Left ventricle myocardium inferior (tissue), 1 donor: ENCODE measurements at regions not wholly inside any gene's neighbourhood (a gene's known extent, or its start where the extent isn't known, plus 50 kb on each side); places are given as distances from the start of the nearest gene placed in this dataset.

Experiments used
- DNase-seq: peaks from one replicate; pipeline ENCODE4 v3.0.0-alpha.2; 2020
- H3K27ac ChIP-seq: fragments of 200-600 bp; replicated peaks from 2 replicates; pipeline ENCODE4 v1.8.0; 2021
- H3K27me3 ChIP-seq: fragments of 200-600 bp; 2 replicates; pipeline ENCODE4 v1.8.0; 2021; ENCODE audit warnings: low read depth
- H3K36me3 ChIP-seq: fragments of 200-600 bp; 2 replicates; pipeline ENCODE4 v1.8.0; 2021
- H3K4me1 ChIP-seq: fragments of 200-600 bp; 2 replicates; pipeline ENCODE4 v1.8.0; 2021
- H3K4me3 ChIP-seq: fragments of 200-600 bp; 2 replicates; pipeline ENCODE4 v1.8.0; 2021; ENCODE audit warnings: mild to moderate bottlenecking, moderate library complexity
- H3K9me3 ChIP-seq: fragments of 200-600 bp; replicated peaks from 2 replicates; pipeline ENCODE4 v1.8.0; 2021
- intact Hi-C: fragments of 100-400 bp; cut with micrococcal nuclease; formaldehyde crosslinking; loops from one replicate; pipeline ENCODE4 v1.11.0; 2022
- TF ChIP-seq, protein P1 (sequence below): fragments of 200-600 bp; IDR thresholded peaks from 2 replicates; pipeline ENCODE4 v1.8.0; 2021; ENCODE audit warnings: antibody characterized with exemption, mild to moderate bottlenecking, borderline replicate concordance
- donor health status: DM: no; HTN: yes; CAD: no; lungs with severe emphysema.

DNA sequence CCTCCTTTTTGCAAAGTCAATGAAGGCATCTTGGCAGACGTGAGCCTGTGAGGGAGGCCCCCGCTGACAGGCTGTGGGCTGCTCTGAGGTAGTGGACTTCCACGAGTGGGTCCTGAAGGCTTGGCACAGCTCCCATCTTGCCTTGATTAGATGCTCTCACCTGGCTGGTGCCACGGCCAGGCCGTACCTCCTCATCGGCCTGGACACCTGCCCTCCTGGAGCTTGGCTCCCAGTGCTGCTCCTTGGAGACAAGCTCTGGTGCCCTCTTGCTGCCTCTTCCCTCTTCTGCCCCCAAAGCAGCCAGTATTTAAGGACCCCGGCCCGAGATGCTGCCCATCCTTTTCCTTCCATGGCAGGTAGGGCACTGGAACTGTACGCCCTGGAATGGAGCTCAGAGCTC is 93.5 kb downstream of the ERMARD start:
- intact Hi-C loops, result no loop called here
- TF ChIP-seq, protein P1, sequence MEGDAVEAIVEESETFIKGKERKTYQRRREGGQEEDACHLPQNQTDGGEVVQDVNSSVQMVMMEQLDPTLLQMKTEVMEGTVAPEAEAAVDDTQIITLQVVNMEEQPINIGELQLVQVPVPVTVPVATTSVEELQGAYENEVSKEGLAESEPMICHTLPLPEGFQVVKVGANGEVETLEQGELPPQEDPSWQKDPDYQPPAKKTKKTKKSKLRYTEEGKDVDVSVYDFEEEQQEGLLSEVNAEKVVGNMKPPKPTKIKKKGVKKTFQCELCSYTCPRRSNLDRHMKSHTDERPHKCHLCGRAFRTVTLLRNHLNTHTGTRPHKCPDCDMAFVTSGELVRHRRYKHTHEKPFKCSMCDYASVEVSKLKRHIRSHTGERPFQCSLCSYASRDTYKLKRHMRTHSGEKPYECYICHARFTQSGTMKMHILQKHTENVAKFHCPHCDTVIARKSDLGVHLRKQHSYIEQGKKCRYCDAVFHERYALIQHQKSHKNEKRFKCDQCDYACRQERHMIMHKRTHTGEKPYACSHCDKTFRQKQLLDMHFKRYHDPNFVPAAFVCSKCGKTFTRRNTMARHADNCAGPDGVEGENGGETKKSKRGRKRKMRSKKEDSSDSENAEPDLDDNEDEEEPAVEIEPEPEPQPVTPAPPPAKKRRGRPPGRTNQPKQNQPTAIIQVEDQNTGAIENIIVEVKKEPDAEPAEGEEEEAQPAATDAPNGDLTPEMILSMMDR, result no peak
- no peaks in the 10 kb centered on the region for H3K4me1 ChIP-seq
- H3K27ac ChIP-seq, result no peak overlapping the region
- no peaks in the 10 kb centered on the region for H3K36me3 ChIP-seq
- peaks cover 36% of the 10 kb centered on the region for H3K27me3 ChIP-seq
- no peaks in the 10 kb centered on the region for H3K9me3 ChIP-seq
- DNase-seq, result no peak
- no peak overlapping the region for H3K4me3 ChIP-seq

DNA sequence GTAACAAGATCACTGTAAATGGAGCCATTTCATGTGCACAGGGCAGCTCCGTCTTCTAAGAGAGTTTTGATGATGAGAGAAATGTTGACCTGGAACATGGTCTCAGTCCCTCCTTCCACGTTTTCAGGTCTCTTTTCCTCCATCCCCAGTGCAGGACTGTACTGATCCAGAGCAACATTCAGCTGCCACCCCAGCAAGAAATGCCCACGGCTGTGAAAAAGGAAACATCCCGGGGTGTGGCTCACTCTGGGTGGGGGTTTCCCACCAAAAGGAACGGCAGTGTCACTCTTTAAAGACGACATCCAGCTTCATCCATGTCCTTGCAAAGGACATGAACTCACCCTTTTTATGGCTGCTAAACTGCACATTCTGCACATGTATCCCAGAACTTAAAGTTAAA is 92.6 kb downstream of the ERMARD start:
- Histone ChIP-seq H3K27me3 (peaks cover 41% of the 10 kb centered on the region), H3K27ac (no peak overlapping the region), H3K9me3 (no peaks in the 10 kb centered on the region), H3K4me3 (no peak overlapping the region), H3K4me1 (no peaks in the 10 kb centered on the region), H3K36me3 (no peaks in the 10 kb centered on the region)
- intact Hi-C loops, result no loop called here
- TF ChIP-seq, protein P1, result no peak
- no peak for DNase-seq

DNA sequence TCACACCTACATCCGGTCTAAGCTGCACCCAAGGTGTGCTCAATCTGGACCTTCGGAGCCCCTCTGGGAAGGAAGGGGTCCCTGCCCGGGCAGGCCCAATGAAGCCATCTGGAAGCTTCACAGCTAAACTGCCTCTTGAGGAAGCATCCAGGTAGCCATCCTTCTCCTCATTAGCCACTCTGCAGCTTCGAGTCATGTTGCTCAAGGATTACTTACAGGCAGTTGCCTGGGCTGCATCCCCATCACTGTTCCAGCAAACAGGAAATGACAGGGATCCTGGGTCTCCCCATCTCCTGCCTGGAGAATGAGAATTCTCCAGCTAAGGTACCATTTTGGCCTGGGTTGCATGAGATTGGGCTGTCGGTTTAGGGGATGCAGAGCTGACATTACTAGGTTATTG is 91.7 kb downstream of the ERMARD start:
- no peak overlapping the region for H3K4me3 ChIP-seq
- H3K36me3 ChIP-seq, result no peaks in the 10 kb centered on the region
- no peaks in the 10 kb centered on the region for H3K9me3 ChIP-seq
- peaks cover 50% of the 10 kb centered on the region for H3K27me3 ChIP-seq
- H3K27ac ChIP-seq, result no peak overlapping the region
- H3K4me1 ChIP-seq, result no peaks in the 10 kb centered on the region
- no peak for DNase-seq
- TF ChIP-seq, protein P1, result no peak
- intact Hi-C loops, result no loop called here

DNA sequence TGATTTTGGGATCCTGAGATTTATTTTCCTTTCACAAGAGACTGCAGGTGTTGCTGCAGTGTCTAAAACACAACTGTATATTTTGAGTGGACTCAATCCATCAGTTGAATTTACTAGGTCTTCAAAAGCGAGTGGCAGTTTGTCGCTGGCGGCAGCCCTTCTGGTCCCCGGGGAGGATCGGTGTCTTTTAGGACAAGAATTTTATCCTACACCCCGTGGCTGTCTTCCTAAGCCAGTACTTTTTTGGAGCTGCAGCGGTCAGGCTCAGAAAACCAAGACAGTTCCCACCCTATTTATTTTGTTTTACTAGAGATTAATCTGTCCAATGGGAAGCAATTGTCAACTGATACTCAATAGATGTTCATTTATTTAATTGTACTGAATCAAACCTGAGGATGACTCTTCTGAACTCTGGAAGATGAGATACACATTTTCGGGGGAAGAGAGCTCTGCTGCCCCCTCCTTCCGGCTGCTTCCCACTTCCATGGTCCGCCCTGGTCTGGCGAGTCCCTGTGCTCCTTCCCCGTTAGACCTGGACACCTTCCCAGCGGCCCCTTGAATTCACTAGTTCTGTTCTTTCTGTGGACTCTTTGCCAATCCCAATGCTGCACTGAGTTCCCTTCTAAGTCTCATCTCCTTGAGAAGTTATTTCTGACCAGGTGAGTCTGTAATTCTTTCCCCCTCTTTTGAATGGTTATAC is 90.6 kb downstream of the ERMARD start:
- H3K9me3 ChIP-seq, result no peaks in the 10 kb centered on the region
- peaks cover 61% of the 10 kb centered on the region for H3K27me3 ChIP-seq
- no peak overlapping the region for H3K27ac ChIP-seq
- no peak overlapping the region for H3K4me3 ChIP-seq
- H3K4me1 ChIP-seq, result peaks cover 4% of the 10 kb centered on the region
- DNase-seq, result no peak
- intact Hi-C loops, result no loop called here
- H3K36me3 ChIP-seq, result no peaks in the 10 kb centered on the region
- TF ChIP-seq, protein P1, result no peak

DNA sequence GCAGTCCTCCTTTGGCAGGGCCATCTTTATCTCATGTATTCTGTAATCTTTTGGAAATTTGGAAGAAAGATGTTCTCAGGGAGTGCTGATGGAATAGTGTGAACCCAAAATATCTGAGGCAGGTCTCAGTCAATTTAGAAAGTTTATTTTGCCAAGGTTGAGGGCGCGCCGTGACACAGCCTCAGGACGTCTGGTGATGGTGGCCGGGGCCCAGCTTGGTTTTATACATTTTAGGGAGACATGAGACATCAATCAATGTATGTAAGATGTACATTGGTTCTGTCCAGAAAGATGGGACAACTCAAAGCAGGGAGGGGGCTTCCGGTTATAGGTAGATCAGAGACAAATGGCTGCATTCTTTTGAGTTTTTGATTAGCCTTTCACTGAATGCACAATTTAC is 89.8 kb downstream of the ERMARD start:
- Histone ChIP-seq H3K4me3 (no peak overlapping the region), H3K4me1 (peaks cover 4% of the 10 kb centered on the region), H3K9me3 (no peaks in the 10 kb centered on the region), H3K27me3 (peaks cover 57% of the 10 kb centered on the region), H3K27ac (no peak overlapping the region), H3K36me3 (no peaks in the 10 kb centered on the region)
- TF ChIP-seq, protein P1, result no peak
- intact Hi-C loops, result no loop called here
- DNase-seq, result no peak
